Bronchial epithelial cell (primary cell): ENCODE measurements at regions not wholly inside any gene's neighbourhood (a gene's known extent, or its start where the extent isn't known, plus 50 kb on each side); places are given as distances from the start of the nearest gene placed in this dataset.

Source experiments
- DNase-seq: peaks from one replicate; pipeline ENCODE4 v3.0.0-alpha.2; 2010; ENCODE audit warnings: low read depth
- FAIRE-seq: peaks from 2 replicates; lab custom pipeline; 2011; peaks lifted over from hg19 to GRCh38; lab: Jason Lieb, UNC
- H3K27me3 ChIP-seq: 2 replicates; pipeline ENCODE4 v1.5.1; 2011; ENCODE audit warnings: low read length; ENCODE audit not compliant: control insufficient read depth, insufficient read depth
- H3K36me3 ChIP-seq: 2 replicates; pipeline ENCODE4 v1.5.1; 2011; ENCODE audit warnings: low read length; ENCODE audit not compliant: control insufficient read depth, insufficient read depth
- H3K4me3 ChIP-seq: 2 replicates; pipeline ENCODE4 v1.5.1; 2011; ENCODE audit warnings: mild to moderate bottlenecking, low read depth, low read length, control low read depth
- CTCF ChIP-seq: IDR thresholded peaks from 2 replicates; pipeline ENCODE4 v1.5.1; 2011; ENCODE audit warnings: mild to moderate bottlenecking, moderate library complexity, low read length, control low read depth, inconsistent platforms; ENCODE audit not compliant: insufficient read depth, severe bottlenecking

- Histone ChIP-seq H3K4me3 (no peak overlapping the region), H3K27me3 (no peaks in the 10 kb centered on the region), H3K36me3 (no peaks in the 10 kb centered on the region)
- FAIRE-seq (no peak), DNase-seq (no peak)
- TF ChIP-seq CTCF, result no peak
These were observed 155.5 kb downstream of the MRPL14 start for GRCh38 chr6:43971776-43972126.

- peak; percentile 36 for FAIRE-seq
- Histone ChIP-seq H3K36me3 (no peaks in the 10 kb centered on the region), H3K27me3 (no peaks in the 10 kb centered on the region), H3K4me3 (no peak overlapping the region)
- no peak for TF ChIP-seq CTCF
- peak; percentile 71 for DNase-seq
These were observed 156.1 kb downstream of the MRPL14 start for GRCh38 chr6:43970913-43971775.

GRCh38 chr6:43970068-43970912, 157.0 kb downstream of the MRPL14 start:
- FAIRE-seq (no peak), DNase-seq (no peak)
- Histone ChIP-seq H3K4me3 (no peak overlapping the region), H3K36me3 (no peaks in the 10 kb centered on the region), H3K27me3 (no peaks in the 10 kb centered on the region)
- TF ChIP-seq CTCF, result no peak

GRCh38 chr6:43969158-43969981, 157.9 kb downstream of the MRPL14 start:
- Histone ChIP-seq H3K27me3 (no peaks in the 10 kb centered on the region), H3K4me3 (no peak overlapping the region), H3K36me3 (no peaks in the 10 kb centered on the region)
- FAIRE-seq (no peak), DNase-seq (no peak)
- TF ChIP-seq CTCF, result no peak

DNA sequence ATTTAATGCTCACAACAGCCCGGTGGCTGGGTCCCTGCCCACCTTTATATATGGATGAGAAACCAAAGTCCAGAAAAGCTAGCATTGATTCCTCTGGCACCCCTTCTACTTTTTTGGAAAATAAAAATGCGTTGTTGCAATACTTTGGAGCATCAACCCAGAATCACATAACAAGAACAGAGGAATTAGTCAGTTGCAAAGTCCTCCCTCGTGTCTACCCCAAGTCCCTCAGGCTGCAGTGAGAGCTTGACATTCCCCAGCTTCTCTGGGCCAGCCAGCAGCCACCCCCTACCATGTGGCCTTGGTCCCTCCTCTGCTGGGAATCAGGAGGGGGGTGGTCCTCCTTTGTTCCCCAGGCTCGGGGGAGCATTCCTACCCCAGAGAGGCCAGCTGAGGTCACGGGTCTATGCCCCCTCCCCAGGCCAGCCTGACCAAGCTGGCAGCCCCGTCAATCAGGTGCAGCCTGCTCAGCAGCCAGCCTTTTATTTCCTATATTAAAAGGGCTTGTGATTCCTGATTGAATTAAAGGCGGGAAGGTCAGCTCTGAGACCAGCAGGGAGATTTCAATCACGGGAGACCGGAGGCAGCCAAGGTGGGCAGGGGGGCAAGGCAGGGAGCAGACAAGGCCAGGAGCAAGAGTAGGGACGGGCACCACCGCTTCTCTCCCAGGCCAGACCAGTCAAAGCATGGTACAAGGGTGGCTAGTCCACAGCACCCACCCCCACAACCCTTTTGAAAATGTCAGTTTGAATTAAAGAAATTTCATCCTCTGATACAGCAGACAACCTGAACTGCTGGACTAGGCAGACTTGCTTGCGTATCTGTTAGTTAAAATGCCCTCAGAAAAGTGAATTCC, 158.9 kb downstream of the MRPL14 start:
- DNase-seq, result no peak
- no peak for TF ChIP-seq CTCF
- Histone ChIP-seq H3K27me3 (no peaks in the 10 kb centered on the region), H3K36me3 (no peaks in the 10 kb centered on the region), H3K4me3 (no peak overlapping the region)
- FAIRE-seq, result no peak
